VCaP (cell line): ENCODE measurements at regions not wholly inside any gene's neighbourhood (a gene's known extent, or its start where the extent isn't known, plus 50 kb on each side); places are given as distances from the start of the nearest gene placed in this dataset.

Source experiments
- H3K27ac ChIP-seq: fragments of 450-650 bp; 2 replicates; pipeline ENCODE4 v1.5.1; 2017
- CTCF ChIP-seq: fragments of 450-650 bp; conservative IDR thresholded peaks from 2 replicates; pipeline ENCODE4 v1.5.1; 2017; ENCODE audit warnings: mild to moderate bottlenecking, moderate library complexity

GRCh38 chr1:38381256-38381655 is 334.7 kb upstream of the POU3F1 start:
- no peak for TF ChIP-seq CTCF
- no peak overlapping the region for H3K27ac ChIP-seq

DNA sequence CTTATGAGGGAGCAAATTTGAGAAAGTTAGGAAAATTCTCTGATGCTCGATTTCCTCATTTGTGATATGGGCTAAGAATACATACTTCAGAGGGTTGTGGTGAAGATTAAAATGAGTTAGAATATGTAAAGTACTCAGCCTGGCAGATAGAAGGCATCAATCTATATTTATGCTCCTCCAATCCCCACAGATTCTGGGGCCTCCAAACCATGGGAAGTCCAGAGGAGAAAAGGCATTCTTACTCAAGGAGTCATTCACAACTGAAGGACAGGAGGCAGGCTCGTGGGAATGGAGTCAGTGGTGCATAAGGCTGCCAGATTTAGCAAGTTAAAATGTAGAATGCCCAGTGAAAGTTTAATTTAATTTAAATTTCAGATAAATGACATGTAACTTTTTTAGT is 330.0 kb upstream of the POU3F1 start:
- no peak for TF ChIP-seq CTCF
- no peak overlapping the region for H3K27ac ChIP-seq

GRCh38 chr1:38375035-38375434 is 328.4 kb upstream of the POU3F1 start:
- no peak for TF ChIP-seq CTCF
- H3K27ac ChIP-seq, result no peak overlapping the region

DNA sequence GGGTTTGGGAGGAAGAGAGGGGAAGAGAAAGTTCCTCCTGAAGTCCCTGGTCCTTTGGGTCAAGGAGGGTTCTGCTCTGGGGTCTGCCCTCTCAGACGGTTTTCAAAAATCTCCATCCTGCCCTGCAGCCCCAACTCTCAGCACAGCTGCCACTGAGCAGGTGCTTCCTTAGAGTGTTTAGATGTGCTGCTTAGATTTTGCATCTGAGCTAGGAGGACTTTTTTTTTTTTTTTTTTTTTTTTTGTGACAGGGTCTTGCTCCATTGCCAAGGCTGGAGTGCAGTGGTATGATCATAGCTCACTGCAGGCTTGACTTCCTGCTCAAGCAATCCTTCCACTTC is 324.9 kb upstream of the POU3F1 start:
- no peak overlapping the region for H3K27ac ChIP-seq
- no peak for TF ChIP-seq CTCF

DNA sequence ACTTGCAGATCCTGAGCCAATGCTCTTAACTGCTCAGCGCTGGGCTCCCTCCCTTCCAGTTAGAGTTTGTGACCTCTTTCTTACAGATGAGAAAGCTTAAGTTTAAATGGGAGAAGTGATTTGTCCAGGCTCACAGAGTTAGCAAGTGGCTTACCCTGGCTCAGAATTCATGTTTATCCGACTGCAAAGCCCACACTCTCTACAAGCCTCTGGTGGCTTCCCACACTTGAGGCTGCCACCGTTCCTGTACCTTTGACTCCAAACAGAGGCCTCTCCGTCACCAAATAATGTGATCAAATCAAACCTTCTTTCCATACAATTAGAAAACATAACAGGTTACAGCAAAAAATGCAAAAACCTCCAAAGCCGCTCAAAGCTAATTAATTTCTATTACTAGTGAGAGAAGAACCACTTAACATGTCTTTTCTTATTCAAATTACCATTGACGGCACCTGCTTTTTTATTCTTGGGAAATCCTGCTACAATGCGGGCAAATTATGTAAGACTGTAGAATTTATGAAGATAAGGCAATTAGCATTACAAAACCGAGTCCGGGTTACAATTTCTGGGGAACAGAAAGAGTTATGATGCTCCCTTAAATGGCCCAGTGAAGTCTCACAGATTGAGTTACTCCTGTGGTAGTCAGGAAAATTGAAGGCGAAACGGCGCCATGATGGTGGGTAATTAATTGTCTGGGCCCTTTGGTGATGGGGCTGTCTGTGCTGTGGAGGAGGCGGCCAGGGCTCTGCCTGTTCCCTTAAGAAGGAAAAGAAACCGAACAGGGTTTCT is 324.3 kb upstream of the POU3F1 start:
- no peak overlapping the region for H3K27ac ChIP-seq
- TF ChIP-seq CTCF, result no peak

GRCh38 chr1:38365242-38365641 is 318.6 kb upstream of the POU3F1 start:
- H3K27ac ChIP-seq, result no peak overlapping the region
- no peak for TF ChIP-seq CTCF

GRCh38 chr1:38361566-38361965 is 315.0 kb upstream of the POU3F1 start:
- no peak for TF ChIP-seq CTCF
- H3K27ac ChIP-seq, result no peak overlapping the region
